GM19468 (cell line): ENCODE measurements at regions not wholly inside any gene's neighbourhood (a gene's known extent, or its start where the extent isn't known, plus 50 kb on each side); places are given as distances from the start of the nearest gene placed in this dataset.

Source experiments
- ATAC-seq: cut with Tn5 transposase; IDR thresholded peaks from one replicate; pipeline ENCODE4 v1.9.1; 2021; ENCODE audit warnings: mild to moderate bottlenecking, moderate library complexity, moderate number of reproducible peaks; ENCODE audit not compliant: unreplicated experiment; ENCODE audit errors: extremely low read depth

DNA sequence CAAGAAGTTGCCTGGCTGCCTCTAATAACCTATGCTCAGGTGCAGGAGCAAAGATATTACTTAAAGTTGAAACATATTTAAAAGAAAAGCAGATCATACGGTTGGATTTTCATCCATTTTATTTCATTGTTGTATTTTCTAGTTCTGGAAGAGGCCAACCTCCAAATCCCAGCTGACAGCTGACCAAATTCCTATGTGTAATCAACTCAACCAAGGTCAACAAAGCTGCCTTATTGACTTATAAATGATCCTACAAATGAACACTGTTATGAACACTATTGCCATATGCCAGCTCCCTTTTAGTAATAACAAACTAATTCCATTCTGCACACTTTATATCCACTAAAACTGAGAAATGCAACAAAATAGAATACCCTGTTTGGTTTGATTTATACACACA, 1537.4 kb downstream of the SLITRK1 start:
- no peak for ATAC-seq

- ATAC-seq = no peak
Observed at GRCh38 chr13:82341116-82341515, 1541.2 kb downstream of the SLITRK1 start.

GRCh38 chr13:82330499-82330898, 1551.8 kb downstream of the SLITRK1 start:
- ATAC-seq = no peak

- no peak for ATAC-seq
Observed at GRCh38 chr13:82323101-82323500, 1559.2 kb downstream of the SLITRK1 start.

DNA sequence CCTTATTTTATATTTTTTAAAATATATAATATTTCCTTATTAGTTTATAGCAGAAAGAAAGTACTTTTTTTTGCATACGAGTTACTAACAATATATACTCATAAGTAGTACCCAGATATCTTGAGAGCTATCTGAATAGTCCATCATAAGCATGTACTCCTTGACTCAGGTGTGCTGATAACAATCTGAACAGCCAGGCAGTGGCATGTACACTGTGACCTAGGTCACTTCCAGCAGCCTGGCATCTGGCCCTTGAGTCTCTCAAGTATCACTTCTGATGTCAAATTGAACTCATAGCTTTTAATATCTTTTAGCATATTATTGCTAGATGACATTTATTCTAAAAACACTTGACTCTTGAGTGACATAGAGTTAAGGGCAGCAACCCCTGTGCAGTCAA, 1576.7 kb downstream of the SLITRK1 start:
- no peak for ATAC-seq

DNA sequence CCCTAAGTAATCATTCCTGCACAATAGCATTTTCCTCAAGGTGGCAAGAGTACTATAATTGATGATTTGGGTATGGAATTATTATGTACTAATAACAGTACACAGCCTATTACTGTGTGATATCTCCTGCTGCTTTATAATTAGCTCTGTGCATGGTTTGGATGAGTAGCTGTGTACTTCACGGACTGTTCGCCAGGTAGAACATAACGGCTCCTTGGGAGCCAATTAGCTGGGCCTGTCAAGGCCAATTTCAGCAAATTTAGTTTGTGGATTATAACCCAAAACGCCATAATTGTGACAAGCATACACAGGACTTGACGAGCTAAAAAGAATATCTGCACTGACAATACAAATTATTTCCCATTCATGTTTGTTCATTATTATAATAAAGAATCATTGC, 1584.2 kb downstream of the SLITRK1 start:
- ATAC-seq = no peak

GRCh38 chr13:82294226-82294625, 1588.0 kb downstream of the SLITRK1 start:
- no peak for ATAC-seq

GRCh38 chr13:82292334-82292733, 1589.9 kb downstream of the SLITRK1 start:
- ATAC-seq = no peak

- ATAC-seq = no peak
Observed at GRCh38 chr13:82291852-82292251, 1590.4 kb downstream of the SLITRK1 start.

GRCh38 chr13:82275644-82276043, 1606.6 kb downstream of the SLITRK1 start:
- no peak for ATAC-seq

GRCh38 chr13:82259284-82259683, 1623.0 kb downstream of the SLITRK1 start:
- ATAC-seq = no peak

DNA sequence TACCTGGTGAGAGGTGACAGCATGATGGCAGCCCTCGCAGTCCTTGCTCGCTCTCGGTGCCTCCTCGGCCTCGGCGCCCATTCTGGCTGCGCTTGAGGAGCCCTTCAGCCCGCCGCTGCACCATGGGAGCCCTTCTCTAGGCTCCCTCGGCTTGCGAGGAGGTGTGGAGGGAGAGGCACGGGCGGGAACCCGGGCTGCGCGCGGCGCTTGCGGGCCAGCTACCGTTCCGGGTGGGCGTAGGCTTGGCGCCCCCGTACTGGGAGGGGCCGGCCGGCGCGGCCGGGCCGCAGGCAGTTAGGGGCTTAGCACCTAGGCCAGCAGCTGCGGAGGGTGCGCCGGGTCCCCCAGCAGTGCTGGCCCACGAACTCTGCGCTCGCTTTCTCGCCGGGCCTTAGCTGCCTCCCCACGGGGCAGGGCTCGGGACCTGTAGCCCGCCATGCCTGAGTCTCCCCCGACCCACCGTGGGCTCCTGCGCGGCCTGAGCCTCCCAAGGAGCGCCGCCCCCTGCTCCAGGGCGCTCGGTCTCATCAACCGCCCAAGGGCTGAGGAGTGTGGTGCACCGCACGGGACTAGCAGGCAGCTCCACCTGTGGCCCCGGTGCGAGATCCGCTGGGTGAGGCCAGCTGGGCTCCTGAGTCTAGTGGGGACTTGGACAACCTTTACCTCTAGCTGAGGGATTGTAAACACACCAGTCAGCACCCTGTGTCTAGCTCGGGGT, 1624.3 kb downstream of the SLITRK1 start:
- no peak for ATAC-seq

GRCh38 chr13:82248762-82249161, 1633.5 kb downstream of the SLITRK1 start:
- ATAC-seq = no peak

DNA sequence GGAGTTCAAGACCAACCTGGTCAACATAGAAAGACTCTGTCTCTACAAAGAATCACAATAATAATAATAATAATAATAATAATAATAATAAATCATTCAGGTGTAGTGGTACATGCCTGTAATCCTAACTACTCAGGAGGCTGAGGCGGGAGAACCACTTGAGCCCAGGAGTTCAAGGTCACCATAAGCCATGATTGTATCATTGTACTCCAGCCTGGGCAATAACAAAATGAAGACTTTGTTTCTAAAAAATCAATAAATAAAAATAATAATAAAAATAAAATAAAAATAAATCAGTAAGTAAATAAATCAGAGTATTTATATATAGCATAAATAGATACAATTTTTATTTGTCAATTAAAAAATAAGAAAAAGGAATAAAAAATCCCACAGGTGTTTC, 1636.4 kb downstream of the SLITRK1 start:
- ATAC-seq = no peak

DNA sequence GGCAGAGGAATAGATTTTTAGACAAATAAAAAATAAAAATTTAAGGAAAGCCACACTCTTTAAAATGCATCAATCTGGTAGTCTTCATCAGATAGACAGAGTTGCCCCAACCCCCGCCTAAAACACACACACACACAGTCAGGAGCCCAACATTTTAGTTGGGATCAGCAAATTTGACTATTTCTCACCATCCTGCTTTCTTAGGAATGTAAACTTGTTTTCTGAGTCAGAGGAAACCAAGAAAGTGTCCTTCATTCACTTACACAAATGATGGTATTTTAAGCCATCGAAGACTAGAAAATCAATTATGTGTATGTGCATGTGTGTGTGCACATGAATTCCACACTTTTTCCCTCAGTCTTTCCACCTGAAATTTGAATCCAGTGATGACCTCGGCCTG, 1657.5 kb downstream of the SLITRK1 start:
- no peak for ATAC-seq

GRCh38 chr13:82221621-82222020, 1660.7 kb downstream of the SLITRK1 start:
- no peak for ATAC-seq

DNA sequence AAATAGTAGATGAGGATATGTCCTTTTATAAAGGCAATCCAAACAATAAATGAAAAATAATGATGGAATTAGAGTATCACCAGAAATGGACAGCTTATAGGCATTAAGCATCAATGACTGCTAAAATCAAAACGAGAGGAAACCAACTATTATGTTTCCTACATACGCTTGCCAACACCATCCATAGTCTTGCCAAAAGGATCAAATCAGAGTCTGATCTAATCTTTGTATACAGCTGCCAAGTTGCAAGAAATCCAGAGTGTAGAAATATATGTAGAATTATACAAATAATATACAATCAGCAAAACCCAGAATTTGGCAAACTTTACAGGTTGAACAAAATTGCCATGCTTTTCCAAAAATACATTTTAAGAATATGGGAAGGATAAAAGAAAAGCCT, 1661.6 kb downstream of the SLITRK1 start:
- no peak for ATAC-seq

GRCh38 chr13:82216165-82216564, 1666.1 kb downstream of the SLITRK1 start:
- ATAC-seq = no peak

- ATAC-seq = no peak
Observed at GRCh38 chr13:82214341-82214740, 1667.9 kb downstream of the SLITRK1 start.

GRCh38 chr13:82206241-82206640, 1676.0 kb downstream of the SLITRK1 start:
- ATAC-seq = no peak

DNA sequence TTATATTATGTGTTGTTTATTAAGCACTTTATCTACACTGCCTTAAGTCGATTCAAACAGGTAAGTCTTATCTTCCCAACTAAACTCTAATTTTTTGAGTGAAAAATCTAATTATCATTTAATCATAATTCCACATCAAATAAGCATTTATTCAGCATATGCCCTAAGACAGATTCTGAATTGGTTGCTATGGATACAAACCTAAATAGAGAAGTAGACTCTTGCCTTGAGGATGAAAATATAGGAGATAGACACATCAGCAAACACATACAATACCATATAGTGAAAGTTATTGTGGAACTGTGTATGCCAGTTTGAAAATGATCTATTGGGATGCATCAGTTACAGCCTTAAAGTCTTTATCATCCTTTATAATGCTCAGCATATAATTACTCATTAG, 1679.9 kb downstream of the SLITRK1 start:
- ATAC-seq = no peak

GRCh38 chr13:82196087-82196486, 1686.2 kb downstream of the SLITRK1 start:
- ATAC-seq = no peak
